Neural progenitor cell (in vitro differentiated cells): ENCODE measurements at regions not wholly inside any gene's neighbourhood (a gene's known extent, or its start where the extent isn't known, plus 50 kb on each side); places are given as distances from the start of the nearest gene placed in this dataset.
"Not testable (repeated sequence)": the region's sequence is repeated elsewhere in the genome, so short reads cannot be mapped to it uniquely, and the experiment has no call there.

Experiments used
- EZH2 ChIP-seq: fragments of 200-600 bp; sonication (generic); IDR thresholded peaks from 2 replicates; pipeline ENCODE4 v1.6.1; 2017; ENCODE audit warnings: antibody characterized with exemption, mild to moderate bottlenecking, moderate library complexity
- TF ChIP-seq, protein P1 (sequence below): fragments of 200-600 bp; sonication (generic); IDR thresholded peaks from 2 replicates; pipeline ENCODE4 v1.5.1; 2017; ENCODE audit warnings: antibody characterized with exemption, mild to moderate bottlenecking

DNA sequence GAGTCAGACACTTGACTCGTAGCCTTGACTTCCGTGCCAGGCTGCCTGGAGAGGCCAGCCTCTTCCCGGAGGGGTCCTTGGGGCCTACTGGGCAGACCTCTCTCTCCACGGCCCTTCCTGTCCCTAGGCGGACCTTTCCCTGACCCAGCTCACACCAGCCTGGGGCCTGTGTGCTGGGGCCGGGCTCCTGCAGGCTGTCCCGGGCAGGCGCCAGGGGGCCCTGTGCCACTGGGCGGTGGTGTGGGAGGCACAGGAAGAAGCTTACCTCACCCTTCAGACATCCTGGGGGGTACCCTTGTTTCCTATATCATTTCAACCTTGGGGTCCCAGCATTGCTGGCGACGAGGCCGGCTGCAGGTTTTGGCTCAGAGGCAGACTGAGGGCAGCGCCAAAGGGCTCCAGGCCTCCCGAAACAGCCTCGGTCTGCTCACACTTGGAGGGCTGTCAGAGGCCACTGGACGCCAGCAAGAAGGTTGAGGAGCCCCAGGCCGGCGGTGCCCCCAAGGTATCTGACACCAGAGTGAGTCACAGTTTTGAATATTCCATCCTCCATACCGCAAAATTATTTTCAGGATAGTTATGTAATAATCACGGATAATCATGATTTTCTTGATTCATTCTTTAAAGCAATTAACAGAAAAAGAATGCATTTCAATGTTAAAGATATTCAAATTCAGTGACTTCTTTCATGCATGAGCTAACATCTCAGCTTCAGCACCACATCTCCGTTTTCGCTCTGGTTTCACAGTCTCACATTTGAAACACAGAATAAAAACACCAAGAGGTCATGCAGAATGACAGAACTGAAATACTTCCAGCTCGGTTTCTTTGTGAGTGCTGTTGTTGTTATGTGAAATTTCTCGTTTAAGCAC is 3967.6 kb upstream of the TPTE start:
- TF ChIP-seq, protein P1, sequence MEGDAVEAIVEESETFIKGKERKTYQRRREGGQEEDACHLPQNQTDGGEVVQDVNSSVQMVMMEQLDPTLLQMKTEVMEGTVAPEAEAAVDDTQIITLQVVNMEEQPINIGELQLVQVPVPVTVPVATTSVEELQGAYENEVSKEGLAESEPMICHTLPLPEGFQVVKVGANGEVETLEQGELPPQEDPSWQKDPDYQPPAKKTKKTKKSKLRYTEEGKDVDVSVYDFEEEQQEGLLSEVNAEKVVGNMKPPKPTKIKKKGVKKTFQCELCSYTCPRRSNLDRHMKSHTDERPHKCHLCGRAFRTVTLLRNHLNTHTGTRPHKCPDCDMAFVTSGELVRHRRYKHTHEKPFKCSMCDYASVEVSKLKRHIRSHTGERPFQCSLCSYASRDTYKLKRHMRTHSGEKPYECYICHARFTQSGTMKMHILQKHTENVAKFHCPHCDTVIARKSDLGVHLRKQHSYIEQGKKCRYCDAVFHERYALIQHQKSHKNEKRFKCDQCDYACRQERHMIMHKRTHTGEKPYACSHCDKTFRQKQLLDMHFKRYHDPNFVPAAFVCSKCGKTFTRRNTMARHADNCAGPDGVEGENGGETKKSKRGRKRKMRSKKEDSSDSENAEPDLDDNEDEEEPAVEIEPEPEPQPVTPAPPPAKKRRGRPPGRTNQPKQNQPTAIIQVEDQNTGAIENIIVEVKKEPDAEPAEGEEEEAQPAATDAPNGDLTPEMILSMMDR = not testable (repeated sequence)
- TF ChIP-seq EZH2 = not testable (repeated sequence)
